ENCODE measurements at regions not wholly inside any gene's neighbourhood (a gene's known extent, or its start where the extent isn't known, plus 50 kb on each side); places are given as distances from the start of the nearest gene placed in this dataset.

GRCh38 chr5:62044989-62045388, 261.0 kb upstream of the KIF2A start:
- TF ChIP-seq TOX (CRISPR knock-in tag; IDR thresholded peaks at IDR 0.05; ENCODE audit: borderline replicate concordance), result no peak
- TF ChIP-seq ESRRG (CRISPR knock-in tag; IDR thresholded peaks at IDR 0.05), result no peak
- TF ChIP-seq, protein P1, sequence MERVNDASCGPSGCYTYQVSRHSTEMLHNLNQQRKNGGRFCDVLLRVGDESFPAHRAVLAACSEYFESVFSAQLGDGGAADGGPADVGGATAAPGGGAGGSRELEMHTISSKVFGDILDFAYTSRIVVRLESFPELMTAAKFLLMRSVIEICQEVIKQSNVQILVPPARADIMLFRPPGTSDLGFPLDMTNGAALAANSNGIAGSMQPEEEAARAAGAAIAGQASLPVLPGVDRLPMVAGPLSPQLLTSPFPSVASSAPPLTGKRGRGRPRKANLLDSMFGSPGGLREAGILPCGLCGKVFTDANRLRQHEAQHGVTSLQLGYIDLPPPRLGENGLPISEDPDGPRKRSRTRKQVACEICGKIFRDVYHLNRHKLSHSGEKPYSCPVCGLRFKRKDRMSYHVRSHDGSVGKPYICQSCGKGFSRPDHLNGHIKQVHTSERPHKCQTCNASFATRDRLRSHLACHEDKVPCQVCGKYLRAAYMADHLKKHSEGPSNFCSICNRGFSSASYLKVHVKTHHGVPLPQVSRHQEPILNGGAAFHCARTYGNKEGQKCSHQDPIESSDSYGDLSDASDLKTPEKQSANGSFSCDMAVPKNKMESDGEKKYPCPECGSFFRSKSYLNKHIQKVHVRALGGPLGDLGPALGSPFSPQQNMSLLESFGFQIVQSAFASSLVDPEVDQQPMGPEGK (CRISPR knock-in tag; IDR thresholded peaks at IDR 0.05; ENCODE audit: borderline replicate concordance), result no peak
- no peak for TF ChIP-seq ARNTL (CRISPR knock-in tag; IDR thresholded peaks at IDR 0.05; ENCODE audit: borderline replicate concordance, low read depth)
- no peak for TF ChIP-seq BACH2 (CRISPR knock-in tag; IDR thresholded peaks at IDR 0.05; ENCODE audit: borderline replicate concordance)
- TF ChIP-seq ZFP3 (CRISPR knock-in tag; IDR thresholded peaks at IDR 0.05), result no peak
- TF ChIP-seq TSHZ2 (CRISPR knock-in tag; IDR thresholded peaks at IDR 0.05), result no peak
- no peak for TF ChIP-seq SNAI2 (CRISPR knock-in tag; IDR thresholded peaks at IDR 0.05)
- TF ChIP-seq RARB (CRISPR knock-in tag; IDR thresholded peaks at IDR 0.05), result no peak
- no peak for ATAC-seq

- ATAC-seq, result no peak
- no peak for TF ChIP-seq ZNF565 (CRISPR knock-in tag; conservative IDR thresholded peaks at IDR 0.05; ENCODE audit: low read depth)
Measured at GRCh38 chr5:62046191-62046590, 259.8 kb upstream of the KIF2A start.

GRCh38 chr5:62051747-62052146, 254.3 kb upstream of the KIF2A start:
- no peak for TF ChIP-seq TOX (CRISPR knock-in tag; IDR thresholded peaks at IDR 0.05; ENCODE audit: borderline replicate concordance)
- TF ChIP-seq GLIS3 (CRISPR knock-in tag; IDR thresholded peaks at IDR 0.05), result no peak
- TF ChIP-seq ISL1 (CRISPR knock-in tag; IDR thresholded peaks at IDR 0.05), result no peak
- no peak for TF ChIP-seq CREB5 (CRISPR knock-in tag; IDR thresholded peaks at IDR 0.05; ENCODE audit: low read depth)
- TF ChIP-seq ZNF565 (CRISPR knock-in tag; conservative IDR thresholded peaks at IDR 0.05; ENCODE audit: low read depth), result no peak
- TF ChIP-seq ZFP30 (CRISPR knock-in tag; IDR thresholded peaks at IDR 0.05), result no peak
- no peak for TF ChIP-seq RARB (CRISPR knock-in tag; IDR thresholded peaks at IDR 0.05)
- no peak for TF ChIP-seq SNAI2 (CRISPR knock-in tag; IDR thresholded peaks at IDR 0.05)
- TF ChIP-seq, protein P2, sequence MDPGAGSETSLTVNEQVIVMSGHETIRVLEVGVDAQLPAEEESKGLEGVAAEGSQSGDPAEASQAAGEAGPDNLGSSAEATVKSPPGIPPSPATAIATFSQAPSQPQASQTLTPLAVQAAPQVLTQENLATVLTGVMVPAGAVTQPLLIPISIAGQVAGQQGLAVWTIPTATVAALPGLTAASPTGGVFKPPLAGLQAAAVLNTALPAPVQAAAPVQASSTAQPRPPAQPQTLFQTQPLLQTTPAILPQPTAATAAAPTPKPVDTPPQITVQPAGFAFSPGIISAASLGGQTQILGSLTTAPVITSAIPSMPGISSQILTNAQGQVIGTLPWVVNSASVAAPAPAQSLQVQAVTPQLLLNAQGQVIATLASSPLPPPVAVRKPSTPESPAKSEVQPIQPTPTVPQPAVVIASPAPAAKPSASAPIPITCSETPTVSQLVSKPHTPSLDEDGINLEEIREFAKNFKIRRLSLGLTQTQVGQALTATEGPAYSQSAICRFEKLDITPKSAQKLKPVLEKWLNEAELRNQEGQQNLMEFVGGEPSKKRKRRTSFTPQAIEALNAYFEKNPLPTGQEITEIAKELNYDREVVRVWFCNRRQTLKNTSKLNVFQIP (CRISPR knock-in tag; IDR thresholded peaks at IDR 0.05; ENCODE audit: borderline replicate concordance, low read depth), result no peak
- no peak for TF ChIP-seq TSHZ2 (CRISPR knock-in tag; IDR thresholded peaks at IDR 0.05)
- no peak for TF ChIP-seq CSRNP3 (CRISPR knock-in tag; IDR thresholded peaks at IDR 0.05)
- no peak for TF ChIP-seq ZNF8 (CRISPR knock-in tag; IDR thresholded peaks at IDR 0.05)
- no peak for ATAC-seq
